MM.1S (cell line): ENCODE measurements at regions not wholly inside any gene's neighbourhood (a gene's known extent, or its start where the extent isn't known, plus 50 kb on each side); places are given as distances from the start of the nearest gene placed in this dataset.

Source experiments
- CTCF ChIP-seq: fragments of 300-600 bp; sonication (generic); IDR thresholded peaks from 2 replicates; pipeline ENCODE4 v1.5.1; 2016; ENCODE audit warnings: antibody characterized with exemption, low read length, mixed read lengths
- EZH2 ChIP-seq: fragments of 300-600 bp; sonication (generic); optimal IDR thresholded peaks from 2 replicates; pipeline ENCODE3; 2017; ENCODE audit warnings: low read depth, mild to moderate bottlenecking, antibody characterized with exemption, low read length, mixed read lengths
- EZH2phosphoT487 ChIP-seq: fragments of 300-600 bp; sonication (generic); IDR thresholded peaks from 2 replicates; pipeline ENCODE4 v1.6.1; 2018; ENCODE audit warnings: antibody characterized with exemption, low read length

- TF ChIP-seq EZH2, result no peak
- no peak for TF ChIP-seq CTCF
- no peak for TF ChIP-seq EZH2phosphoT487
Measured at GRCh38 chr1:59085101-59085500, 211.8 kb upstream of the FGGY start.
